Esophagus squamous epithelium (tissue), 4 donors: ENCODE measurements at regions not wholly inside any gene's neighbourhood (a gene's known extent, or its start where the extent isn't known, plus 50 kb on each side); places are given as distances from the start of the nearest gene placed in this dataset.

Source experiments
- CTCF ChIP-seq, 6 experiments: fragments of 450-650 bp in 4 of 6; fragments of 200-600 bp in 2 of 6; sonication (generic) in 2 of 6; IDR thresholded peaks; one replicate each; pipeline ENCODE4 v1.5.1; 2016 to 2019; ENCODE audit warnings: antibody characterized with exemption in 6 of 6, mild to moderate bottlenecking in 4 of 6, moderate library complexity in 4 of 6
- POLR2A ChIP-seq, 4 donors: fragments of 450-650 bp; IDR thresholded peaks; one replicate each; pipeline ENCODE4 v1.6.1; 2017; ENCODE audit warnings: antibody characterized with exemption in 4 of 4, mild to moderate bottlenecking in 4 of 4, moderate library complexity in 3 of 4

GRCh38 chr20:55132523-55132922 is 657.1 kb downstream of the DOK5 start:
- TF ChIP-seq CTCF (IDR thresholded peaks at IDR 0.05) = no peak
- no peak for TF ChIP-seq POLR2A (IDR thresholded peaks at IDR 0.05)
